K562 (cell line): ENCODE measurements at regions not wholly inside any gene's neighbourhood (a gene's known extent, or its start where the extent isn't known, plus 50 kb on each side); places are given as distances from the start of the nearest gene placed in this dataset.

ENCODE experiments used
- ATAC-seq: fragments of 200-7000 bp; cut with Tn5 transposase; 3 replicates; pipeline ENCODE4 v1.9.1; 2020; ENCODE audit warnings: moderate library complexity
- BruUV-seq: library from RNA; stranded (reverse); fragments of 400-500 nt; replicated peaks from 2 replicates; lab custom pipeline; 2021; lab: Mats Ljungman, UMichigan
- CTCF ChIA-PET: fragments of 300-600 bp; formaldehyde crosslinking; extraction: SDS; loops from one replicate; lab custom pipeline; 2021; ENCODE audit warnings: low intra/inter-chr PET ratio; lab: Yijun Ruan, JAX
- POLR2A ChIA-PET: fragments of 300-600, 350-650 bp; sonication (Branson Sonifier 250); formaldehyde crosslinking; extraction: SDS; loops from one replicate; lab custom pipeline; 2021; ENCODE audit warnings: antibody characterized with exemption, inconsistent platforms; lab: Yijun Ruan, JAX
- DNase-seq, 4 experiments: peaks; one replicate each; pipeline versions ENCODE4 v3.0.0 to v3.0.0-alpha.2; 2011 to 2018; ENCODE audit warnings: low spot score in 3 of 4, mixed read lengths in 3 of 4; ENCODE audit errors: extremely low read depth in 1 of 4
- FAIRE-seq: peaks from 2 replicates; lab custom pipeline; 2011; peaks lifted over from hg19 to GRCh38; lab: Jason Lieb, UNC
- H2AFZ ChIP-seq: 2 replicates; pipeline ENCODE4 v1.6.0; 2011; ENCODE audit warnings: low read depth, low read length, control low read depth, inconsistent platforms
- H3K27ac ChIP-seq: fragments of 200-600 bp; 3 replicates; pipeline ENCODE4 v1.8.0; 2011; ENCODE audit warnings: low read depth, mild to moderate bottlenecking, control low read depth, inconsistent platforms, low read length, moderate library complexity, mixed read lengths; ENCODE audit errors: extremely low read depth
- H3K27me3 ChIP-seq, 2 experiments: fragments of 300-600 bp in 1 of 2; 2 replicates in 1 of 2; 3 replicates in 1 of 2; pipeline versions ENCODE4 v1.6.0 to v1.8.0; 2011; ENCODE audit warnings: inconsistent platforms in 2 of 2, low read length in 2 of 2, mild to moderate bottlenecking in 1 of 2, mixed read lengths in 1 of 2, moderate library complexity in 1 of 2; ENCODE audit not compliant: control insufficient read depth in 2 of 2, insufficient read depth in 2 of 2
- H3K36me3 ChIP-seq: fragments of 300-600 bp; 3 replicates; pipeline ENCODE4 v1.8.0; 2011; ENCODE audit warnings: mild to moderate bottlenecking, low read length, inconsistent platforms; ENCODE audit not compliant: control insufficient read depth, insufficient read depth
- H3K4me1 ChIP-seq, 2 experiments: fragments of 200-600 bp in 1 of 2; replicated peaks in 1 of 2; 2 replicates in 1 of 2; 3 replicates in 1 of 2; pipeline versions ENCODE4 v1.5.1 to v1.8.0; 2011; ENCODE audit warnings: inconsistent platforms in 2 of 2, low read length in 2 of 2, mild to moderate bottlenecking in 1 of 2, mixed read lengths in 1 of 2, moderate library complexity in 1 of 2; ENCODE audit not compliant: control insufficient read depth in 2 of 2, insufficient read depth in 2 of 2
- H3K4me2 ChIP-seq: 2 replicates; pipeline ENCODE4 v1.6.1; 2011; ENCODE audit warnings: low read length, control low read depth, inconsistent platforms, mixed read lengths; ENCODE audit not compliant: insufficient read depth
- H3K4me3 ChIP-seq: fragments of 200-600 bp; sonication (generic), shearing (Covaris generic); 2 replicates; pipeline ENCODE4 v1.5.1; 2016; ENCODE audit warnings: control low read depth, inconsistent platforms
- H3K79me2 ChIP-seq: fragments of 200-600 bp; 3 replicates; pipeline ENCODE4 v1.8.0; 2011; ENCODE audit warnings: low read length, inconsistent platforms; ENCODE audit not compliant: control insufficient read depth, insufficient read depth
- H3K9ac ChIP-seq, 2 experiments: 2 replicates each; pipeline versions ENCODE4 v1.6.0 to v1.6.1; 2011; ENCODE audit warnings: low read depth in 2 of 2, low read length in 2 of 2, control low read depth in 1 of 2, inconsistent platforms in 1 of 2, mild to moderate bottlenecking in 1 of 2, mixed read lengths in 1 of 2; ENCODE audit not compliant: insufficient read depth in 1 of 2
- H3K9me1 ChIP-seq: one replicate; pipeline ENCODE4 v1.6.0; 2011; ENCODE audit warnings: inconsistent platforms, mild to moderate bottlenecking, low read length, moderate library complexity; ENCODE audit not compliant: control insufficient read depth, insufficient read depth
- H3K9me3 ChIP-seq: replicated peaks from 2 replicates; pipeline ENCODE4 v1.5.1; 2011; ENCODE audit warnings: low read depth, low read length, inconsistent platforms; ENCODE audit not compliant: control insufficient read depth, insufficient read depth
- H4K20me1 ChIP-seq: replicated peaks from 2 replicates; pipeline ENCODE4 v1.6.1; 2011; ENCODE audit warnings: low read length, inconsistent platforms, mixed read lengths; ENCODE audit not compliant: control insufficient read depth, insufficient read depth
- ARID1B ChIP-seq: fragments of 450-650 bp; IDR thresholded peaks from 2 replicates; pipeline ENCODE4 v1.6.1; 2016; ENCODE audit warnings: antibody characterized with exemption, mild to moderate bottlenecking, inconsistent platforms
- CAMTA2 ChIP-seq: fragments of 250-450 bp; sonication (Bioruptor Pico); conservative IDR thresholded peaks from 2 replicates; pipeline ENCODE4 v1.5.1; 2022
- CHD4 ChIP-seq: fragments of 200-600 bp; sonication (generic); IDR thresholded peaks from 3 replicates; pipeline ENCODE4 v1.6.1; 2012; ENCODE audit warnings: low read depth, mild to moderate bottlenecking, mixed read lengths, low read length, inconsistent platforms; ENCODE audit not compliant: insufficient read depth, insufficient replicate concordance, poor library complexity, severe bottlenecking
- FOXK1 ChIP-seq: sonication (generic); formaldehyde crosslinking; IDR thresholded peaks from 2 replicates; pipeline ENCODE4 v1.8.0; 2022; ENCODE audit warnings: missing genetic modification reagents, mild to moderate bottlenecking, borderline replicate concordance
- KAT8 ChIP-seq: fragments of 450-650 bp; IDR thresholded peaks from 2 replicates; pipeline ENCODE4 v1.6.1; 2016; ENCODE audit warnings: low read depth, mild to moderate bottlenecking
- KDM2B ChIP-seq: fragments of 250-450 bp; sonication (Bioruptor Pico); IDR thresholded peaks from 2 replicates; pipeline ENCODE4 v1.8.0; 2021; ENCODE audit warnings: mild to moderate bottlenecking, moderate library complexity
- MYBL2 ChIP-seq, 2 experiments: fragments of 450-650 bp in 1 of 2; sonication (generic) in 1 of 2; formaldehyde crosslinking in 1 of 2; IDR thresholded peaks; 2 replicates each; pipeline versions ENCODE4 v1.6.1 to v1.8.1; 2017 to 2022; ENCODE audit warnings: borderline replicate concordance in 1 of 2, inconsistent platforms in 1 of 2, low read depth in 1 of 2, mild to moderate bottlenecking in 1 of 2, missing genetic modification reagents in 1 of 2, moderate library complexity in 1 of 2
- NELFE ChIP-seq: IDR thresholded peaks from 2 replicates; pipeline ENCODE4 v1.6.1; 2011; ENCODE audit warnings: mild to moderate bottlenecking; ENCODE audit not compliant: insufficient read depth, insufficient read length
- RBM34 ChIP-seq: fragments of 200-400 bp; formaldehyde crosslinking; IDR thresholded peaks from 2 replicates; pipeline ENCODE4 v1.6.1; 2018; ENCODE audit warnings: low read length, borderline replicate concordance; ENCODE audit not compliant: insufficient read depth
- RFX7 ChIP-seq: fragments of 250-450 bp; sonication (Bioruptor Pico); IDR thresholded peaks from 2 replicates; pipeline ENCODE4 v1.5.1; 2021; ENCODE audit warnings: mild to moderate bottlenecking
- SOX6 ChIP-seq: fragments of 450-650 bp; IDR thresholded peaks from 2 replicates; pipeline ENCODE4 v1.6.1; 2014; ENCODE audit warnings: mild to moderate bottlenecking
- SP1 ChIP-seq: sonication (generic); formaldehyde crosslinking; IDR thresholded peaks from 2 replicates; pipeline ENCODE4 v1.8.1; 2022; ENCODE audit warnings: mild to moderate bottlenecking, missing genetic modification reagents
- TSHZ1 ChIP-seq: fragments of 250-450 bp; sonication (Bioruptor Pico); IDR thresholded peaks from 2 replicates; pipeline ENCODE4 v1.4.0; 2020; ENCODE audit warnings: mild to moderate bottlenecking, moderate library complexity
- ZBED1 ChIP-seq: IDR thresholded peaks from 2 replicates; pipeline ENCODE4 v1.6.1; 2014
- ZBTB7A ChIP-seq: IDR thresholded peaks from 2 replicates; pipeline ENCODE4 v1.6.1; 2011; ENCODE audit warnings: low read depth, mild to moderate bottlenecking, low read length, moderate library complexity, borderline replicate concordance; ENCODE audit not compliant: control insufficient read depth
- ZNF316 ChIP-seq: fragments of 450-650 bp; IDR thresholded peaks from 2 replicates; pipeline ENCODE4 v1.6.1; 2016
- ZNF644 ChIP-seq: fragments of 200-800 bp; sonication (Bioruptor generic); IDR thresholded peaks from 2 replicates; pipeline ENCODE4 v1.6.1; 2016; ENCODE audit warnings: low read depth, missing genetic modification characterization, missing compliant biosample characterization
- WGBS: fragments of 100-300 bp; shearing (Covaris generic); methylation state at CpG from one replicate; pipeline ENCODE4 v1.1.6; 2016; ENCODE audit warnings: low coverage, mixed read lengths; ENCODE audit not compliant: insufficient coverage; ENCODE audit errors: missing lambda C conversion rate; 5-methylcytosine and 5-hydroxymethylcytosine counted together
- in situ Hi-C: fragments of 300-500 bp; cut with MboI; formaldehyde crosslinking; loops from 4 replicates; pipeline ENCODE4 v1.15.0; 2018; ENCODE audit warnings: inconsistent platforms, mixed read lengths
- intact Hi-C: fragments of 100-400 bp; cut with micrococcal nuclease; formaldehyde crosslinking; loops from 2 replicates; pipeline ENCODE4 v1.14.2; 2022
- TF ChIP-seq, protein P1 (sequence below): sonication (generic); formaldehyde crosslinking; IDR thresholded peaks from 2 replicates; pipeline ENCODE4 v1.8.1; 2023; ENCODE audit warnings: mild to moderate bottlenecking, missing genetic modification reagents

DNA sequence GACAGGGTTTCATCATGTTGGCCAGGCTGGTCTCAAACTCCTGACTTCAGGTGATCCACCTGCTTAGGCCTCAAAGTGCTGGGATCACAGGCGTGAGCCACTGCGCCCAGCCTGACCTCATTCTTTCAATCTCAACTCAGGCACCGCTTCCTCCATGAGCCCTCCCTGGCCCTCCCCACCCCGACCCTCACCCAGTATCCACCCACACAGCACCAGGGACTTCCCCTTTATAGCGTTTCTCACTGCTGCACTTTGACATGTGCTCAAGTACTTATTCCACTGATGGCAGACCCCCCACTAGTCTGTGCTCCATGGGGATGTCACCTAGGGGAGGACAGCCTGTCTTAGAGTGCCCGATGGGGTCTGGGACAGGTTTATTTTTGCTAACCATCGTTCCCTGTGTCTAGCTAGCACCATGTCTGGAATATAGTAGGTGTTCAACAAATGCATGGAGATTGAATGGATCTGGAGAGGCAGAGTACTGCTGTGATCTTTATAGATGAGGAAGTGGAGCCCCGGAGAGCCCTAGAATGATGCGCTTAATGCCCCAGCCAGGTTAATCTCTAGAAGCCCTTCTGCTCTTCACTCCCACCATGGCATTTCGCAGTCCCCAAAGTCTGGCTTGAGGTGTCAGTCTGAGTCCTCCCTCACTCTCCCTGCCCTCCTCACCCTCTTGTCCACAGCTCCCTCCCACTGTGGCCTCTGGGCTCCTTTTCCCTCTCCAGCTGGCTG lies 258.8 kb downstream of the RPS24 start:
- in situ Hi-C loops, result no loop called here
- Histone ChIP-seq H3K79me2 (no peaks in the 10 kb centered on the region), H2AFZ (no peak overlapping the region), H3K36me3 (no peaks in the 10 kb centered on the region), H3K9me1 (no peaks in the 10 kb centered on the region), H3K4me3 (no peak overlapping the region), H3K9ac (no peak overlapping the region), H3K9me3 (no peaks in the 10 kb centered on the region), H4K20me1 (no peaks in the 10 kb centered on the region), H3K27me3 (peaks cover 7 to 44% of the 10 kb centered on the region in 2 experiments; a peak in 4 of 5 replicates), H3K4me1 (no peaks in the 10 kb centered on the region), H3K27ac (no peak overlapping the region), H3K4me2 (no peak overlapping the region)
- intact Hi-C loops, result no loop called here
- DNase-seq, result no peak
- ChIA-PET CTCF (no interaction called here), POLR2A (interaction anchor here (0.6 to 1.4 kb wide), 2 partner anchors 10 to 258 kb away, joined by 3 to 5 read pairs; no protein-coding TSS in a partner anchor)
- FAIRE-seq, result no peak
- BruUV-seq, result no TSS peak
- under 1% methylated on average over 10 of the region's 10 CpGs for WGBS
- ATAC-seq, result no peak
- no peak for TF ChIP-seq KAT8
- no peak for TF ChIP-seq ZNF316
- no peak for TF ChIP-seq TSHZ1 (CRISPR knock-in tag)
- no peak for TF ChIP-seq RFX7 (CRISPR knock-in tag)
- TF ChIP-seq, protein P1, sequence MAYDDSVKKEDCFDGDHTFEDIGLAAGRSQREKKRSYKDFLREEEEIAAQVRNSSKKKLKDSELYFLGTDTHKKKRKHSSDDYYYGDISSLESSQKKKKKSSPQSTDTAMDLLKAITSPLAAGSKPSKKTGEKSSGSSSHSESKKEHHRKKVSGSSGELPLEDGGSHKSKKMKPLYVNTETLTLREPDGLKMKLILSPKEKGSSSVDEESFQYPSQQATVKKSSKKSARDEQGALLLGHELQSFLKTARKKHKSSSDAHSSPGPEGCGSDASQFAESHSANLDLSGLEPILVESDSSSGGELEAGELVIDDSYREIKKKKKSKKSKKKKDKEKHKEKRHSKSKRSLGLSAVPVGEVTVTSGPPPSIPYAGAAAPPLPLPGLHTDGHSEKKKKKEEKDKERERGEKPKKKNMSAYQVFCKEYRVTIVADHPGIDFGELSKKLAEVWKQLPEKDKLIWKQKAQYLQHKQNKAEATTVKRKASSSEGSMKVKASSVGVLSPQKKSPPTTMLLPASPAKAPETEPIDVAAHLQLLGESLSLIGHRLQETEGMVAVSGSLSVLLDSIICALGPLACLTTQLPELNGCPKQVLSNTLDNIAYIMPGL (CRISPR knock-in tag), result no peak
- TF ChIP-seq SP1 (CRISPR knock-in tag), result no peak
- no peak for TF ChIP-seq MYBL2 (IDR thresholded peaks at IDR 0.05; ENCODE audit: low read depth)
- no peak for TF ChIP-seq MYBL2 (CRISPR knock-in tag; IDR thresholded peaks at IDR 0.05; ENCODE audit: borderline replicate concordance)
- no peak for TF ChIP-seq NELFE
- no peak for TF ChIP-seq SOX6
- no peak for TF ChIP-seq CAMTA2 (CRISPR knock-in tag)
- no peak for TF ChIP-seq ARID1B
- TF ChIP-seq ZNF644 (tag), result no peak
- no peak for TF ChIP-seq KDM2B (CRISPR knock-in tag)
- no peak for TF ChIP-seq ZBED1
- TF ChIP-seq RBM34, result no peak
- TF ChIP-seq ZBTB7A, result no peak
- no peak for TF ChIP-seq CHD4
- TF ChIP-seq FOXK1 (CRISPR knock-in tag), result no peak
